HG03520 (cell line): ENCODE measurements at regions not wholly inside any gene's neighbourhood (a gene's known extent, or its start where the extent isn't known, plus 50 kb on each side); places are given as distances from the start of the nearest gene placed in this dataset.

ENCODE experiments used
- ATAC-seq: cut with Tn5 transposase; IDR thresholded peaks from one replicate; pipeline ENCODE4 v1.9.1; 2021; ENCODE audit warnings: mild to moderate bottlenecking, moderate library complexity; ENCODE audit not compliant: unreplicated experiment

- no peak for ATAC-seq
Measured at GRCh38 chr15:62532367-62532766, 367.3 kb upstream of the C2CD4B start.

GRCh38 chr15:62533687-62534086 lies 368.6 kb upstream of the C2CD4B start:
- no peak for ATAC-seq

GRCh38 chr15:62534996-62535395 lies 369.9 kb upstream of the C2CD4B start:
- no peak for ATAC-seq

- ATAC-seq = no peak
Measured at GRCh38 chr15:62539236-62539635, 374.2 kb upstream of the C2CD4B start.

- no peak for ATAC-seq
Measured at GRCh38 chr15:62541250-62541649, 376.2 kb upstream of the C2CD4B start.

GRCh38 chr15:62541846-62542245 lies 376.8 kb upstream of the C2CD4B start:
- no peak for ATAC-seq

GRCh38 chr15:62544446-62544845 lies 379.4 kb upstream of the C2CD4B start:
- no peak for ATAC-seq

GRCh38 chr15:62545467-62546227 lies 380.6 kb upstream of the C2CD4B start:
- no peak for ATAC-seq

- ATAC-seq = no peak
Measured at GRCh38 chr15:62546628-62547027, 381.5 kb upstream of the C2CD4B start.

- ATAC-seq = no peak
Measured at GRCh38 chr15:62547584-62547983, 382.5 kb upstream of the C2CD4B start.

GRCh38 chr15:62549345-62549970 lies 384.4 kb upstream of the C2CD4B start:
- ATAC-seq = no peak

GRCh38 chr15:62550106-62550505 lies 385.0 kb upstream of the C2CD4B start:
- ATAC-seq = no peak

- no peak for ATAC-seq
Measured at GRCh38 chr15:62552444-62552843, 387.4 kb upstream of the C2CD4B start.

GRCh38 chr15:62553911-62554563 lies 389.0 kb upstream of the C2CD4B start:
- ATAC-seq = no peak

GRCh38 chr15:62558640-62559380 lies 393.7 kb upstream of the C2CD4B start:
- no peak for ATAC-seq

- no peak for ATAC-seq
Measured at GRCh38 chr15:62559381-62559733, 394.3 kb upstream of the C2CD4B start.

GRCh38 chr15:62561059-62561519 lies 396.0 kb upstream of the C2CD4B start:
- ATAC-seq = no peak

- ATAC-seq = no peak
Measured at GRCh38 chr15:62561571-62561970, 396.5 kb upstream of the C2CD4B start.

- no peak for ATAC-seq
Measured at GRCh38 chr15:62564886-62565633, 400.0 kb upstream of the C2CD4B start.

GRCh38 chr15:62565634-62566026 lies 400.5 kb upstream of the C2CD4B start:
- ATAC-seq = no peak

GRCh38 chr15:62566248-62566647 lies 401.2 kb upstream of the C2CD4B start:
- ATAC-seq = no peak
